Epithelial cell of proximal tubule (primary cell): ENCODE measurements at regions not wholly inside any gene's neighbourhood (a gene's known extent, or its start where the extent isn't known, plus 50 kb on each side); places are given as distances from the start of the nearest gene placed in this dataset.
A peak's percentile ranks its signal among the peaks of the same experiment; 100 is the strongest.

Experiments used
- DNase-seq: peaks from one replicate; pipeline ENCODE4 v3.0.0-alpha.2; 2011; ENCODE audit warnings: low read depth
- H3K4me3 ChIP-seq: 2 replicates; pipeline ENCODE4 v1.5.1; 2011; ENCODE audit warnings: low read depth, mild to moderate bottlenecking, low read length
- CTCF ChIP-seq: conservative IDR thresholded peaks from 2 replicates; pipeline ENCODE4 v1.5.1; 2012; ENCODE audit warnings: low read depth, mild to moderate bottlenecking, low read length

- H3K4me3 ChIP-seq: no peak overlapping the region
- no peak for DNase-seq
- peak; percentile 25 for TF ChIP-seq CTCF
Measured at GRCh38 chr15:95267481-95267880, 1036.1 kb downstream of the MCTP2 start.

- no peak for DNase-seq
- H3K4me3 ChIP-seq: no peak overlapping the region
- no peak for TF ChIP-seq CTCF
Measured at GRCh38 chr15:95269242-95270183, 1038.2 kb downstream of the MCTP2 start.

GRCh38 chr15:95274101-95274500 is 1042.7 kb downstream of the MCTP2 start:
- DNase-seq: no peak
- H3K4me3 ChIP-seq: no peak overlapping the region
- no peak for TF ChIP-seq CTCF

GRCh38 chr15:95277266-95277665 is 1045.9 kb downstream of the MCTP2 start:
- no peak for DNase-seq
- no peak overlapping the region for H3K4me3 ChIP-seq
- TF ChIP-seq CTCF: no peak

- no peak overlapping the region for H3K4me3 ChIP-seq
- TF ChIP-seq CTCF: no peak
- no peak for DNase-seq
Measured at GRCh38 chr15:95278532-95279245, 1047.3 kb downstream of the MCTP2 start.

- H3K4me3 ChIP-seq: no peak overlapping the region
- TF ChIP-seq CTCF: no peak
- DNase-seq: no peak
Measured at GRCh38 chr15:95279277-95280019, 1048.1 kb downstream of the MCTP2 start.
